NCI-H1048 (cell line): ENCODE measurements at regions not wholly inside any gene's neighbourhood (a gene's known extent, or its start where the extent isn't known, plus 50 kb on each side); places are given as distances from the start of the nearest gene placed in this dataset.
"Not testable (repeated sequence)": the region's sequence is repeated elsewhere in the genome, so short reads cannot be mapped to it uniquely, and the experiment has no call there.

Source experiments
- DNase-seq: peaks from one replicate; lab custom pipeline; 2025; lab: John Stamatoyannopoulos, UW

GRCh38 chr9:31820426-31820825, 564.0 kb upstream of the ACO1 start:
- DNase-seq = no peak

- DNase-seq = no peak
Measured at GRCh38 chr9:31821583-31821982, 562.9 kb upstream of the ACO1 start.

- no peak for DNase-seq
Measured at GRCh38 chr9:31823365-31823764, 561.1 kb upstream of the ACO1 start.

GRCh38 chr9:31824860-31825259, 559.6 kb upstream of the ACO1 start:
- DNase-seq = no peak

GRCh38 chr9:31837211-31837610, 547.2 kb upstream of the ACO1 start:
- no peak for DNase-seq

GRCh38 chr9:31839273-31839672, 545.2 kb upstream of the ACO1 start:
- no peak for DNase-seq

- no peak for DNase-seq
Measured at GRCh38 chr9:31840702-31841101, 543.7 kb upstream of the ACO1 start.

- no peak for DNase-seq
Measured at GRCh38 chr9:31847963-31848362, 536.5 kb upstream of the ACO1 start.

GRCh38 chr9:31848505-31849285, 535.7 kb upstream of the ACO1 start:
- DNase-seq = no peak

- no peak for DNase-seq
Measured at GRCh38 chr9:31854187-31854586, 530.3 kb upstream of the ACO1 start.

GRCh38 chr9:31868830-31869229, 515.6 kb upstream of the ACO1 start:
- no peak for DNase-seq

GRCh38 chr9:31870276-31870675, 514.2 kb upstream of the ACO1 start:
- no peak for DNase-seq

GRCh38 chr9:31873722-31874121, 510.7 kb upstream of the ACO1 start:
- no peak for DNase-seq

- DNase-seq = no peak
Measured at GRCh38 chr9:31894008-31894407, 490.4 kb upstream of the ACO1 start.

GRCh38 chr9:31908158-31908890, 476.1 kb upstream of the ACO1 start:
- DNase-seq = no peak

GRCh38 chr9:31908891-31909480, 475.5 kb upstream of the ACO1 start:
- no peak for DNase-seq

GRCh38 chr9:31912636-31913035, 471.8 kb upstream of the ACO1 start:
- peak; percentile 11 for DNase-seq

- no peak for DNase-seq
Measured at GRCh38 chr9:31916591-31917241, 467.7 kb upstream of the ACO1 start.

- not testable (repeated sequence) for DNase-seq
Measured at GRCh38 chr9:31937737-31938136, 446.7 kb upstream of the ACO1 start.

- no peak for DNase-seq
Measured at GRCh38 chr9:31950756-31951155, 433.7 kb upstream of the ACO1 start.

- no peak for DNase-seq
Measured at GRCh38 chr9:31958572-31958971, 425.9 kb upstream of the ACO1 start.

- no peak for DNase-seq
Measured at GRCh38 chr9:31969552-31969951, 414.9 kb upstream of the ACO1 start.

- no peak for DNase-seq
Measured at GRCh38 chr9:31983895-31984294, 400.5 kb upstream of the ACO1 start.
